ENCODE measurements at regions not wholly inside any gene's neighbourhood (a gene's known extent, or its start where the extent isn't known, plus 50 kb on each side); places are given as distances from the start of the nearest gene placed in this dataset.

GRCh38 chr10:7507887-7508726 is 97.3 kb upstream of the SFMBT2 start:
- DNase-seq (ENCODE audit: low read depth in 2 of 2) = no peak

- DNase-seq (ENCODE audit: low read depth in 2 of 2) = no peak
Observed at GRCh38 chr10:7506571-7506970, 95.7 kb upstream of the SFMBT2 start.

GRCh38 chr10:7505196-7505595 is 94.4 kb upstream of the SFMBT2 start:
- no peak for DNase-seq (ENCODE audit: low read depth in 2 of 2)

- DNase-seq (ENCODE audit: low read depth in 2 of 2) = no peak
Observed at GRCh38 chr10:7503190-7503589, 92.4 kb upstream of the SFMBT2 start.

- DNase-seq (ENCODE audit: low read depth in 2 of 2) = no peak
Observed at GRCh38 chr10:7501157-7501556, 90.3 kb upstream of the SFMBT2 start.

- no peak for DNase-seq (ENCODE audit: low read depth in 2 of 2)
Observed at GRCh38 chr10:7498111-7498510, 87.3 kb upstream of the SFMBT2 start.

- no peak for DNase-seq (ENCODE audit: low read depth in 2 of 2)
Observed at GRCh38 chr10:7493996-7494395, 83.2 kb upstream of the SFMBT2 start.

- DNase-seq (ENCODE audit: low read depth in 2 of 2) = no peak
Observed at GRCh38 chr10:7492660-7493046, 81.8 kb upstream of the SFMBT2 start.

- no peak for DNase-seq (ENCODE audit: low read depth in 2 of 2)
Observed at GRCh38 chr10:7491949-7492659, 81.3 kb upstream of the SFMBT2 start.

- no peak for DNase-seq (ENCODE audit: low read depth in 2 of 2)
Observed at GRCh38 chr10:7491230-7491629, 80.4 kb upstream of the SFMBT2 start.

GRCh38 chr10:7488418-7488829 is 77.6 kb upstream of the SFMBT2 start:
- DNase-seq (ENCODE audit: low read depth in 2 of 2) = no peak

GRCh38 chr10:7487528-7487927 is 76.7 kb upstream of the SFMBT2 start:
- no peak for DNase-seq (ENCODE audit: low read depth in 2 of 2)

- no peak for DNase-seq (ENCODE audit: low read depth in 2 of 2)
Observed at GRCh38 chr10:7486528-7486927, 75.7 kb upstream of the SFMBT2 start.

- DNase-seq (ENCODE audit: low read depth in 2 of 2) = no peak
Observed at GRCh38 chr10:7485799-7486198, 75.0 kb upstream of the SFMBT2 start.

- DNase-seq (ENCODE audit: low read depth in 2 of 2) = no peak
Observed at GRCh38 chr10:7485244-7485556, 74.4 kb upstream of the SFMBT2 start.

- peak; percentile 17 to 40 for DNase-seq (ENCODE audit: low read depth in 2 of 2)
Observed at GRCh38 chr10:7484456-7485243, 73.8 kb upstream of the SFMBT2 start.

- DNase-seq (ENCODE audit: low read depth in 2 of 2) = no peak
Observed at GRCh38 chr10:7483848-7484247, 73.0 kb upstream of the SFMBT2 start.

- no peak for DNase-seq (ENCODE audit: low read depth in 2 of 2)
Observed at GRCh38 chr10:7482992-7483391, 72.2 kb upstream of the SFMBT2 start.

- no peak for DNase-seq (ENCODE audit: low read depth in 2 of 2)
Observed at GRCh38 chr10:7481368-7481765, 70.5 kb upstream of the SFMBT2 start.

GRCh38 chr10:7480742-7481367 is 70.0 kb upstream of the SFMBT2 start:
- DNase-seq (ENCODE audit: low read depth in 2 of 2) = no peak

GRCh38 chr10:7479861-7480598 is 69.2 kb upstream of the SFMBT2 start:
- no peak for DNase-seq (ENCODE audit: low read depth in 2 of 2)

Measured in stimulated activated CD8-positive, alpha-beta memory T cell treated with anti-CD3 and anti-CD28 coated beads, Interleukin-2, amount 100 ng/mL, for 1 hour (primary cell).